AG04450 (cell line): ENCODE measurements at regions not wholly inside any gene's neighbourhood (a gene's known extent, or its start where the extent isn't known, plus 50 kb on each side); places are given as distances from the start of the nearest gene placed in this dataset.

Source experiments
- CTCF ChIA-PET: fragments of 300-600, 350-600 bp; formaldehyde crosslinking; extraction: SDS; loops from one replicate; lab custom pipeline; 2022; ENCODE audit warnings: antibody characterized with exemption, inconsistent platforms; lab: Charles Lee
- POLR2A ChIA-PET: fragments of 350-600 bp; formaldehyde crosslinking; extraction: SDS; loops from one replicate; lab custom pipeline; 2021; ENCODE audit warnings: antibody characterized with exemption, inconsistent platforms; lab: Yijun Ruan, JAX
- DNase-seq: peaks from one replicate; pipeline ENCODE4 v3.0.0-alpha.2; 2011; ENCODE audit warnings: low read depth, low spot score
- H3K27ac ChIP-seq: one replicate; pipeline ENCODE4 v1.5.1; 2012; ENCODE audit warnings: low read depth, low read length, control low read depth
- H3K27me3 ChIP-seq: one replicate; pipeline ENCODE4 v1.6.0; 2012; ENCODE audit warnings: low read length; ENCODE audit not compliant: control insufficient read depth, insufficient read depth
- H3K4me3 ChIP-seq: 2 replicates; pipeline ENCODE4 v1.5.1; 2011; ENCODE audit warnings: mild to moderate bottlenecking, low read depth, low read length, control low read depth
- H3K9me3 ChIP-seq: 2 replicates; pipeline ENCODE4 v1.5.1; 2012; ENCODE audit warnings: low read length; ENCODE audit not compliant: control insufficient read depth, insufficient read depth
- CTCF ChIP-seq: IDR thresholded peaks from 2 replicates; pipeline ENCODE4 v1.5.1; 2011; ENCODE audit warnings: low read depth, low read length, control low read depth, inconsistent platforms

- no peaks in the 10 kb centered on the region for H3K9me3 ChIP-seq
- no peaks in the 10 kb centered on the region for H3K27me3 ChIP-seq
- POLR2A ChIA-PET = no interaction called here
- TF ChIP-seq CTCF = no peak
- DNase-seq = no peak
- H3K4me3 ChIP-seq = no peak overlapping the region
- CTCF ChIA-PET = no interaction called here
- H3K27ac ChIP-seq = no peak overlapping the region
Observed at GRCh38 chr6:63371104-63371715, 51.4 kb upstream of the LGSN start.

GRCh38 chr6:63372951-63373533, 53.3 kb upstream of the LGSN start:
- H3K27me3 ChIP-seq = no peaks in the 10 kb centered on the region
- H3K27ac ChIP-seq = no peak overlapping the region
- ChIA-PET POLR2A (no interaction called here), CTCF (no interaction called here)
- no peaks in the 10 kb centered on the region for H3K9me3 ChIP-seq
- H3K4me3 ChIP-seq = no peak overlapping the region
- DNase-seq = no peak
- TF ChIP-seq CTCF = no peak

- H3K9me3 ChIP-seq = peaks cover 2% of the 10 kb centered on the region; the same call in 1 of the 2 replicates
- no peaks in the 10 kb centered on the region for H3K27me3 ChIP-seq
- no peak for DNase-seq
- H3K4me3 ChIP-seq = no peak overlapping the region
- POLR2A ChIA-PET = no interaction called here
- no peak overlapping the region for H3K27ac ChIP-seq
- TF ChIP-seq CTCF = no peak
- CTCF ChIA-PET = no interaction called here
Observed at GRCh38 chr6:63389191-63389844, 69.5 kb upstream of the LGSN start.

- no peak for DNase-seq
- Histone ChIP-seq H3K4me3 (no peak overlapping the region), H3K27ac (no peak overlapping the region), H3K27me3 (no peaks in the 10 kb centered on the region), H3K9me3 (peaks cover 2% of the 10 kb centered on the region; the same call in 1 of the 2 replicates)
- TF ChIP-seq CTCF = no peak
- ChIA-PET CTCF (no interaction called here), POLR2A (no interaction called here)
Observed at GRCh38 chr6:63391203-63391970, 71.6 kb upstream of the LGSN start.
